Natural killer cell (primary cell): ENCODE measurements at regions not wholly inside any gene's neighbourhood (a gene's known extent, or its start where the extent isn't known, plus 50 kb on each side); places are given as distances from the start of the nearest gene placed in this dataset.
"Not testable (repeated sequence)": the region's sequence is repeated elsewhere in the genome, so short reads cannot be mapped to it uniquely, and the experiment has no call there.

Experiments used
- ATAC-seq, 3 donors: fragments of 150-1000 bp in 2 of 3; fragments of 200-7000 bp in 1 of 3; cut with Tn5 transposase; 1 replicate in 1 of 3; 2 replicates in 2 of 3; pipeline ENCODE4 v1.10.0; 2021; ENCODE audit warnings: mild to moderate bottlenecking in 2 of 3, moderate library complexity in 2 of 3
- DNase-seq, 2 donors: peaks; one replicate each; pipeline versions ENCODE4 v3.0.0 to v3.0.0-alpha.2; 2013 to 2021; ENCODE audit warnings: mixed read lengths in 1 of 2
- H3K27ac ChIP-seq: one replicate; pipeline ENCODE4 v1.5.1; 2013; ENCODE audit warnings: mild to moderate bottlenecking, low read length
- H3K27me3 ChIP-seq: one replicate; pipeline ENCODE4 v1.6.1; 2013; ENCODE audit warnings: low read length; ENCODE audit not compliant: control insufficient read depth, insufficient read depth
- H3K36me3 ChIP-seq: one replicate; pipeline ENCODE4 v1.6.1; 2013; ENCODE audit warnings: low read length; ENCODE audit not compliant: control insufficient read depth, insufficient read depth
- H3K4me1 ChIP-seq: one replicate; pipeline ENCODE4 v1.6.1; 2013; ENCODE audit warnings: low read length; ENCODE audit not compliant: control insufficient read depth, insufficient read depth
- H3K4me3 ChIP-seq: one replicate; pipeline ENCODE4 v1.5.1; 2013; ENCODE audit warnings: low read length
- H3K9me3 ChIP-seq: one replicate; pipeline ENCODE4 v1.6.1; 2013; ENCODE audit warnings: low read length; ENCODE audit not compliant: control insufficient read depth, insufficient read depth
- H3K27ac Mint-ChIP-seq, 2 donors: one replicate each; pipeline ENCODE4 v1.8.0; 2022; ENCODE audit warnings: mild to moderate bottlenecking in 2 of 2, mixed read lengths in 2 of 2, moderate library complexity in 1 of 2
- H3K27me3 Mint-ChIP-seq, 2 donors: one replicate each; pipeline ENCODE4 v1.8.0; 2022; ENCODE audit warnings: low read depth in 2 of 2, mixed read lengths in 2 of 2
- H3K36me3 Mint-ChIP-seq: one replicate; pipeline ENCODE4 v1.8.0; 2022; ENCODE audit warnings: mixed read lengths
- H3K4me1 Mint-ChIP-seq, 2 donors: one replicate each; pipeline ENCODE4 v1.8.0; 2022; ENCODE audit warnings: mixed read lengths in 2 of 2
- H3K4me3 Mint-ChIP-seq: one replicate; pipeline ENCODE4 v1.8.0; 2022; ENCODE audit warnings: mild to moderate bottlenecking, moderate library complexity, mixed read lengths
- H3K9me3 Mint-ChIP-seq, 2 donors: one replicate each; pipeline ENCODE4 v1.8.0; 2022; ENCODE audit warnings: mixed read lengths in 2 of 2
- WGBS: methylation state at CpG from one replicate; pipeline ENCODE4 v1.1.7; 2013; ENCODE audit warnings: missing lambda C conversion rate; ENCODE audit not compliant: insufficient coverage; 5-methylcytosine and 5-hydroxymethylcytosine counted together
- intact Hi-C: fragments of 100-400 bp; cut with micrococcal nuclease; formaldehyde crosslinking; loops from one replicate; pipeline ENCODE4 v1.14.2; 2022

- H3K4me3 ChIP-seq, H3K36me3 ChIP-seq, H3K4me3 Mint-ChIP-seq, H3K27me3 Mint-ChIP-seq, H3K27ac ChIP-seq, H3K4me1 ChIP-seq, H3K27me3 ChIP-seq, H3K9me3 Mint-ChIP-seq, H3K4me1 Mint-ChIP-seq, ATAC-seq, H3K27ac Mint-ChIP-seq, H3K36me3 Mint-ChIP-seq, intact Hi-C loops, DNase-seq: not testable (repeated sequence)
- WGBS: 56% methylated on average over 3 of the region's 3 CpGs
- H3K9me3 ChIP-seq: peaks cover 17% of the 10 kb centered on the region
Measured at GRCh38 chr9:64012014-64012413, 1273.0 kb downstream of the FOXD4L5 start.

- 82% methylated on average over 22 of the region's 23 CpGs for WGBS
- H3K27ac ChIP-seq, DNase-seq, H3K4me3 Mint-ChIP-seq, H3K4me3 ChIP-seq, H3K4me1 ChIP-seq, H3K27me3 ChIP-seq, H3K27me3 Mint-ChIP-seq, H3K9me3 Mint-ChIP-seq, H3K4me1 Mint-ChIP-seq, H3K27ac Mint-ChIP-seq, ATAC-seq, H3K36me3 ChIP-seq, H3K36me3 Mint-ChIP-seq, intact Hi-C loops, H3K9me3 ChIP-seq: not testable (repeated sequence)
Measured at GRCh38 chr9:63979741-63980140, 1305.3 kb downstream of the FOXD4L5 start.
